Fibroblast of pulmonary artery (primary cell): ENCODE measurements at regions not wholly inside any gene's neighbourhood (a gene's known extent, or its start where the extent isn't known, plus 50 kb on each side); places are given as distances from the start of the nearest gene placed in this dataset.

Experiments
- DNase-seq: peaks from one replicate; pipeline ENCODE4 v3.0.0-alpha.2; 2010; ENCODE audit warnings: low read depth
- H3K4me3 ChIP-seq: replicated peaks from 2 replicates; pipeline ENCODE4 v1.5.1; 2011; ENCODE audit warnings: low read depth, mild to moderate bottlenecking, control low read depth, low read length, moderate library complexity
- TF ChIP-seq, protein P1 (sequence below): IDR thresholded peaks from 2 replicates; pipeline ENCODE4 v1.5.1; 2011; ENCODE audit warnings: mild to moderate bottlenecking, control low read depth, low read length, inconsistent platforms; ENCODE audit errors: missing control alignments

DNA sequence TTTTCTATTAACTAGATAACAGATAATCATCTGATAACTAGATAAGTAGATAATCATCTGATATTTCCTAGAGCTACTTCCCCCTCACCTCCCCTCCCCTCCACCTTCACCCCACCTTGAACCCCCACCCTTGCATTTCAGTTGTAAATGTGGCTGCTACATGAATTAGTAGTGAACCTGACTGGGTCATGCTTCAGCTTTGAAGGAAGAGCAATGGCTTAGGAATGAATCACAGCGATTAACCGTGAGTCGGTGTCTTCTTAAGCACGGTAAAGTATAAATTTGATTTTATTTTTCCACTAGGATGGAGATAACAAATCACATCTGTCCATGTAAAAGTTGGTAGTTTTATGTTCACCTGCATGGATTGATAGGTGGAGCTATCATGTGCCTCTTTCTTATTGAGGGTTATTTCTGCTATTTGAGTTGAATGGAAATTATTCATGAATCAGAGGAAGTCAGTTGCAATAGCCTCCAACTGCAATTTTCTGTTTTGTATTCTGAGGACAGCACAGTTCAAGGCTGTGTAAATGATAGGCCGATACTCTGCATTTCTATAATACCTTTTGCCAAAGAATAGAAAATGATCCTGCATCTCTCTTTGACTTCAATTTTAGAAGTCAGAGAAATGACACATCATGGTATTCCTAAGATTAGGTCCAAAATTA is 235.0 kb downstream of the PTGER3 start:
- DNase-seq = no peak
- H3K4me3 ChIP-seq = no peak overlapping the region
- TF ChIP-seq, protein P1, sequence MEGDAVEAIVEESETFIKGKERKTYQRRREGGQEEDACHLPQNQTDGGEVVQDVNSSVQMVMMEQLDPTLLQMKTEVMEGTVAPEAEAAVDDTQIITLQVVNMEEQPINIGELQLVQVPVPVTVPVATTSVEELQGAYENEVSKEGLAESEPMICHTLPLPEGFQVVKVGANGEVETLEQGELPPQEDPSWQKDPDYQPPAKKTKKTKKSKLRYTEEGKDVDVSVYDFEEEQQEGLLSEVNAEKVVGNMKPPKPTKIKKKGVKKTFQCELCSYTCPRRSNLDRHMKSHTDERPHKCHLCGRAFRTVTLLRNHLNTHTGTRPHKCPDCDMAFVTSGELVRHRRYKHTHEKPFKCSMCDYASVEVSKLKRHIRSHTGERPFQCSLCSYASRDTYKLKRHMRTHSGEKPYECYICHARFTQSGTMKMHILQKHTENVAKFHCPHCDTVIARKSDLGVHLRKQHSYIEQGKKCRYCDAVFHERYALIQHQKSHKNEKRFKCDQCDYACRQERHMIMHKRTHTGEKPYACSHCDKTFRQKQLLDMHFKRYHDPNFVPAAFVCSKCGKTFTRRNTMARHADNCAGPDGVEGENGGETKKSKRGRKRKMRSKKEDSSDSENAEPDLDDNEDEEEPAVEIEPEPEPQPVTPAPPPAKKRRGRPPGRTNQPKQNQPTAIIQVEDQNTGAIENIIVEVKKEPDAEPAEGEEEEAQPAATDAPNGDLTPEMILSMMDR = no peak

DNA sequence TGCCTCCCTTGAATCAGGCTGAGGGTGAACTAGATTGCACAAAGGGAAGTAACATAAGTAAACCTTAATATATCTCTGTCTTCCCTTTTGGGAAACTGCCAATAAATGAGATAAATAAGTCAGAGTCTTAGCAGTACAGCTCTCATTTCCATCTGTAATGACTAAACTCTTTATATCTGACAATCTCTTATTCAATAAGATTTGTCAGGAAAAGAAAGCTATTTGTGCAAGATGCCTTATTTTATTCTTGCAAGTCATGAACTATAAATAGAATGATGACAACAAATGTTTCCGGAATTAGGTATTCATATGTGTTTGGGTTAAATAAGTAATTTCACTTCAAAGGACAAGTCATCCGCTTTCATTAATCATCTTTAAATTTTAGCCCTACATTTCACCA is 229.2 kb downstream of the PTGER3 start:
- no peak overlapping the region for H3K4me3 ChIP-seq
- TF ChIP-seq, protein P1 = no peak
- DNase-seq = peak; percentile 39

DNA sequence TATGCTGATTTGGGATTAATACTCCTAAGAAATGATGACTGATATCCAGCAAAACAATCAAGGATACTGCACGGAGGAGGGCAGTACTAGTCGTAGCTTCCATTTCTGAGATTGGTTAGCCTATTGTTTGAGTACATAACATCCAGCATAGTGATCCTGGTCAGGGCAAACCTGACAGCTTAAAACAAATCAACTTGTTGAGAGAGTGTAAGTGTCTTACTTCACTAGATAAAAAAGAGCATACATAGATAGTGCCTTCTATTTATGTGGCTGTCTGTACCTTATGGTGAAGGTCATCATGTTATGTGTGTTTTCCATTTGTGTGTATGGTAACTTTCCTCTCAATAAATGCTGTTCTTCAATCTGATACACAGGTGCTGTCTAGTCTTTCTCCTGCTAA is 228.4 kb downstream of the PTGER3 start:
- DNase-seq = no peak
- TF ChIP-seq, protein P1 = no peak
- H3K4me3 ChIP-seq = no peak overlapping the region

DNA sequence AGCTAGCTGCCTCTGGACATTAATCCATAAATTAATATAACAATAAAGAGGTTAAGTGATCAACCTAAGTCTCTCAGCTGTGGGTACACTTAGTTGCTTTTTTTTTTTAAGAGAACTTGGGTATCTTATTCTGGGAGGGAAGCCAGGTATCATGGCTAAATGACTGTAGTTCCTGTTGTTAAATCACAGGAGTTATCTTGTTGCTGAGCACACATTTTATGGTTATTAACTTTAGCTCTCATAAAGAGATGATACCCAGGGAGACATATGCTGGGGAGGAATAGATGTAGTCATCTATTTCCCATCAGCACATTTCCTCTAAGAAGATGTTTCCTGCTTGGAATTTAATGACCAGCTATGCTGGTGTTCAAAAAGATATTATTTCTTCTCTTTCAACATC is 227.8 kb downstream of the PTGER3 start:
- H3K4me3 ChIP-seq = no peak overlapping the region
- DNase-seq = no peak
- TF ChIP-seq, protein P1 = no peak

DNA sequence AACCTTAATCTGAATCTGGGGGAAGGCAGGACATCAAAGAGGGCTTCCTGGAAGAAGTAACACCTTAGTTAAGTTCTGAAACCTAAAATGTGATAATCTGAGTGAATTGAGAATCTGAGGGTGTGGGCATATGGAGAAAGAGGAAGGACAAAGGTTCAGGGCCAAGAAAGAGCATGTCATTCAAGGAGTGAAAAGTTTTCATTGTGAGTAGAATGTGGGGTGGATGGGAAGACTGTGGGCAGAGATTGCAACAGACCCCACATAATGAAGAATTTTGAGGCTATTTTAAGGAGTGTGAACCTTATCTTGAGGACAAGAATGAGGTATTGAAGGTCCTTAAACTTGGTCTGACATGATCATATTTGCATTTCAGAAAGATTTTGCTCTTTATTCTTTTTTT is 227.2 kb downstream of the PTGER3 start:
- DNase-seq = no peak
- no peak overlapping the region for H3K4me3 ChIP-seq
- TF ChIP-seq, protein P1 = no peak

DNA sequence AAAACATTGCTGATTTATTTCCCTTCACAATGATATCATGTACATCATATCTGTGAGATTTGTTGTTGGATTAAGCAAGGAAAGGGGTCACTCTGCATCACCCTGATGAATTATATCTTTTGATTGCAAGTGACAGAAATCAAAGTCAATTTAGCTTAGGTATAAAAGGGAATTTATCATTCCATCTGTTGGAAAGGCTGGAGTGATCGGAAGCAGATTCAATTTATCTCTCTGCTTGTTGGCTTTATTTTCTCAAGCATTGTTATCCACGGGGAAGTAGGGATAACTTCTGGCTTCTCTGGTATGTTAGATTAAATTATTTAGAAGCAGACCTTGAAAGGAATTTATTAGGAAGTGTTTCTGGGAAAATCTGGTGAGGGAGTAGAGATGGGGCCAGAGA is 226.6 kb downstream of the PTGER3 start:
- DNase-seq = no peak
- no peak overlapping the region for H3K4me3 ChIP-seq
- TF ChIP-seq, protein P1 = no peak

DNA sequence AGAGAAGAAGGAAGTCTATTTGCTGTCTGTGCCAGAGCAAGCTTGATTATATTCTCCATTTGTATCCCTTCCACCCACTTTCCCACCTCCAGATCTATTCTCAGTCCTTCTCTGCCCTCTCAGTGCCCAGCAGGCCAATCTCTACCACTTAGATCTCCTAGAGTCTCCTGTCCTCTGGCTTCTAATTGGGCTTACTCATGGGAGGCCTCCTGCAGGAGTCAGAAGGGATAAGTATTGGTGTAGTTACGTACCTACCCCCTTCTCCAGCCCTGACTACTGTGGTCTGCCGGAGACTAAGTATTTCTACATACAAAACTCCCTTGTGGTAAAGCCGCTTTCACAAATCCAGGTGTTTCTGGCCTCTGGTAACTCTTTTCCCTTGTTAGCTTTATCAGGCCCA is 221.2 kb downstream of the PTGER3 start:
- TF ChIP-seq, protein P1 = no peak
- no peak for DNase-seq
- H3K4me3 ChIP-seq = no peak overlapping the region
